ENCODE measurements at regions not wholly inside any gene's neighbourhood (a gene's known extent, or its start where the extent isn't known, plus 50 kb on each side); places are given as distances from the start of the nearest gene placed in this dataset.

GRCh38 chr12:34244608-34245007 lies 222.3 kb downstream of the ALG10 start:
- TF ChIP-seq SUZ12 (IDR thresholded peaks at IDR 0.05; ENCODE audit: extremely low read depth, insufficient read depth, insufficient read length) (no peak), ZNF274 (IDR thresholded peaks at IDR 0.05; ENCODE audit: low read depth, low read length) (no peak), YY1 (IDR thresholded peaks at IDR 0.05; ENCODE audit: insufficient read depth, insufficient read length) (no peak)
